ENCODE measurements at regions not wholly inside any gene's neighbourhood (a gene's known extent, or its start where the extent isn't known, plus 50 kb on each side); places are given as distances from the start of the nearest gene placed in this dataset.

DNA sequence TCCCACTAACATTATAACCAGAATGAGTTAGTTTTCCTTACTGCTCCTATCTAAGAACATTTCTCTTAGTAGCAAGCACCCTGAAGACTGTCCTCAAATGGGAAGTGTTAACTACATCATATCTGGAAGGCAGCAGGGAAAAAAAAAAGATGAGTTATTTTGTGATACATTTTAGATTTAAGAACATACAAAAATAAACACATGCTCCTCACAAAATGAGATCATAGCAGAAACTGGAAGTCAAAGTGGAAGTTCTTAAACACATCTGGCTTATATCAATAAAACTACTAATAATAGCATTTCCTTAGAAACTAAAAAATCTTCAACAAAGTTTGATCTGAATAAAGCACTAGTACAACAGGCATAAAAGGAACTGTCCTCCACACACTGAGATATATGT, 70.4 kb downstream of the SLITRK6 start:
- TF ChIP-seq, protein P1, sequence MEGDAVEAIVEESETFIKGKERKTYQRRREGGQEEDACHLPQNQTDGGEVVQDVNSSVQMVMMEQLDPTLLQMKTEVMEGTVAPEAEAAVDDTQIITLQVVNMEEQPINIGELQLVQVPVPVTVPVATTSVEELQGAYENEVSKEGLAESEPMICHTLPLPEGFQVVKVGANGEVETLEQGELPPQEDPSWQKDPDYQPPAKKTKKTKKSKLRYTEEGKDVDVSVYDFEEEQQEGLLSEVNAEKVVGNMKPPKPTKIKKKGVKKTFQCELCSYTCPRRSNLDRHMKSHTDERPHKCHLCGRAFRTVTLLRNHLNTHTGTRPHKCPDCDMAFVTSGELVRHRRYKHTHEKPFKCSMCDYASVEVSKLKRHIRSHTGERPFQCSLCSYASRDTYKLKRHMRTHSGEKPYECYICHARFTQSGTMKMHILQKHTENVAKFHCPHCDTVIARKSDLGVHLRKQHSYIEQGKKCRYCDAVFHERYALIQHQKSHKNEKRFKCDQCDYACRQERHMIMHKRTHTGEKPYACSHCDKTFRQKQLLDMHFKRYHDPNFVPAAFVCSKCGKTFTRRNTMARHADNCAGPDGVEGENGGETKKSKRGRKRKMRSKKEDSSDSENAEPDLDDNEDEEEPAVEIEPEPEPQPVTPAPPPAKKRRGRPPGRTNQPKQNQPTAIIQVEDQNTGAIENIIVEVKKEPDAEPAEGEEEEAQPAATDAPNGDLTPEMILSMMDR (conservative IDR thresholded peaks at IDR 0.05; ENCODE audit: low read length), result no peak
- TF ChIP-seq EZH2phosphoT487 (IDR thresholded peaks at IDR 0.05; ENCODE audit: borderline replicate concordance, low read depth, low read length), result no peak
